ENCODE measurements at regions not wholly inside any gene's neighbourhood (a gene's known extent, or its start where the extent isn't known, plus 50 kb on each side); places are given as distances from the start of the nearest gene placed in this dataset.

DNA sequence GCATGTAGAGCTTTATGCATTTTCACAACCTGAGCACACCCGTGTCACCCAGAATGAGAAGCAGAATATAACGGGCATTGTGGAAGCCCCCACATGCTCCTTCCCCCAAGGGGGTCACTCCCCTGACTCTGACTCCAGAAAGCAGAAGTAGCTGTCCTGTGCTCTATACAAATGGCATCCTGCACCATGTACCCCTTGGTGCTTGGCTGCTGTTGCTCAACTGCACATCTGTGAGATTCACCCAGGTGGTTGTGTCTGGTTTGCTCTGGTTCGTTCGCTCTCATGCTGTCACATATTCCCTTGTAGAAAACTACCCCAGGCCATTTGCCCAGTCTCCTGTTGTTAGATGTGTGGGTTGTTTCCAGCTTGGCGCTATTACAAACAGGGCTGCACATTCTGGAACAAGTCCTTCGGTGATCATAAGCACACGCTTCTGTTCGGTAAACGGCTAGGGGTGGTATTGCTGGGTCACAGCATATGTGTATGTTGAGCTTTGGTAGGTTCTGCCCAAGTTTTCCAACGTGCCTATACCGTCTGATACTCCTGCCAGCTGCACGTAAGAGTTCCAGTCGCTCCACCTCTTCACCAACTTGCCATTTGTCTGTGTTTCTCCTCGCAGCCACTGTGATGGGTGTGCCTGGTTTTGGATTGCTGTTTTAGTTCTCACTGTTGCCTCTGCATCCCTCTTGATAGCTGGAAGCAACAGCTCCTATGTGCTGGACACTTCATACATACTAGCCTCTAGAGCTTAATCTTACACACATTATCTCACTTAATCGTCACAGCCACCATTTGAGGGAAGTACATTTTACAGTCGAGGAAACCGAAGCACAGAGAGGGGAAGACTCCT is 65.4 kb upstream of the SLC6A6 start:
- TF ChIP-seq CTCF (IDR thresholded peaks at IDR 0.05) (no peak), EP300 (IDR thresholded peaks at IDR 0.05) (no peak), POLR2AphosphoS5 (IDR thresholded peaks at IDR 0.05) (no peak), POLR2A (IDR thresholded peaks at IDR 0.05) (no peak)
